ENCODE measurements at regions not wholly inside any gene's neighbourhood (a gene's known extent, or its start where the extent isn't known, plus 50 kb on each side); places are given as distances from the start of the nearest gene placed in this dataset.

GRCh38 chr12:67524861-67525616, 123.5 kb upstream of the DYRK2 start:
- TF ChIP-seq CTCF (IDR thresholded peaks at IDR 0.05; ENCODE audit: borderline replicate concordance, extremely low read depth, low read length, poor library complexity, severe bottlenecking) = no peak
- no peak for TF ChIP-seq EZH2 (IDR thresholded peaks at IDR 0.05; ENCODE audit: borderline replicate concordance, low read depth, low read length, severe bottlenecking)
